NCI-H1105 (cell line): ENCODE measurements at regions not wholly inside any gene's neighbourhood (a gene's known extent, or its start where the extent isn't known, plus 50 kb on each side); places are given as distances from the start of the nearest gene placed in this dataset.
"Not testable (repeated sequence)": the region's sequence is repeated elsewhere in the genome, so short reads cannot be mapped to it uniquely, and the experiment has no call there.

Experiments used
- DNase-seq: peaks from one replicate; lab custom pipeline; 2025; lab: John Stamatoyannopoulos, UW

GRCh38 chr5:29161399-29162291 is 2031.8 kb upstream of the CDH6 start:
- no peak for DNase-seq

- no peak for DNase-seq
Measured at GRCh38 chr5:29157975-29158374, 2035.5 kb upstream of the CDH6 start.

GRCh38 chr5:29150840-29151239 is 2042.6 kb upstream of the CDH6 start:
- no peak for DNase-seq

- no peak for DNase-seq
Measured at GRCh38 chr5:29148581-29148980, 2044.9 kb upstream of the CDH6 start.

GRCh38 chr5:29148073-29148472 is 2045.4 kb upstream of the CDH6 start:
- no peak for DNase-seq

GRCh38 chr5:29143266-29143665 is 2050.2 kb upstream of the CDH6 start:
- no peak for DNase-seq

- no peak for DNase-seq
Measured at GRCh38 chr5:29134418-29134817, 2059.1 kb upstream of the CDH6 start.

- DNase-seq = no peak
Measured at GRCh38 chr5:29131285-29131684, 2062.2 kb upstream of the CDH6 start.

GRCh38 chr5:29130786-29131185 is 2062.7 kb upstream of the CDH6 start:
- DNase-seq = no peak

- not testable (repeated sequence) for DNase-seq
Measured at GRCh38 chr5:29127524-29128156, 2065.8 kb upstream of the CDH6 start.

GRCh38 chr5:29126462-29126861 is 2067.0 kb upstream of the CDH6 start:
- not testable (repeated sequence) for DNase-seq

GRCh38 chr5:29122306-29122705 is 2071.2 kb upstream of the CDH6 start:
- no peak for DNase-seq

GRCh38 chr5:29114331-29114768 is 2076.0 kb upstream of the CDH9 start:
- no peak for DNase-seq

GRCh38 chr5:29113516-29113915 is 2075.1 kb upstream of the CDH9 start:
- DNase-seq = no peak

- no peak for DNase-seq
Measured at GRCh38 chr5:29099585-29099984, 2061.2 kb upstream of the CDH9 start.

GRCh38 chr5:29089591-29090130 is 2051.3 kb upstream of the CDH9 start:
- no peak for DNase-seq

- no peak for DNase-seq
Measured at GRCh38 chr5:29085142-29085541, 2046.8 kb upstream of the CDH9 start.

GRCh38 chr5:29079771-29080170 is 2041.4 kb upstream of the CDH9 start:
- no peak for DNase-seq

- no peak for DNase-seq
Measured at GRCh38 chr5:29077451-29077850, 2039.1 kb upstream of the CDH9 start.

GRCh38 chr5:29069104-29069402 is 2030.7 kb upstream of the CDH9 start:
- no peak for DNase-seq

GRCh38 chr5:29061381-29061780 is 2023.0 kb upstream of the CDH9 start:
- DNase-seq = no peak

- no peak for DNase-seq
Measured at GRCh38 chr5:29054694-29055093, 2016.3 kb upstream of the CDH9 start.

GRCh38 chr5:29054282-29054681 is 2015.9 kb upstream of the CDH9 start:
- DNase-seq = no peak
